T-helper 17 cell (primary cell): ENCODE measurements at regions not wholly inside any gene's neighbourhood (a gene's known extent, or its start where the extent isn't known, plus 50 kb on each side); places are given as distances from the start of the nearest gene placed in this dataset.

Experiments
- ATAC-seq: fragments of 150-1000 bp; cut with Tn5 transposase; 2 replicates; pipeline ENCODE4 v1.10.0; 2021; ENCODE audit warnings: mild to moderate bottlenecking, moderate library complexity
- DNase-seq, 3 donors: peaks; one replicate each; pipeline versions ENCODE4 v3.0.0 to v3.0.0-alpha.2; 2020 to 2021
- H3K9me3 ChIP-seq: one replicate; pipeline ENCODE4 v1.7.0; 2013; ENCODE audit warnings: low read length, mild to moderate bottlenecking; ENCODE audit not compliant: control insufficient read depth, poor library complexity, severe bottlenecking
- H3K27ac Mint-ChIP-seq: one replicate; pipeline ENCODE4 v1.8.0; 2022; ENCODE audit warnings: mild to moderate bottlenecking, moderate library complexity, mixed read lengths
- H3K27me3 Mint-ChIP-seq: one replicate; pipeline ENCODE4 v1.8.0; 2022; ENCODE audit warnings: mixed read lengths
- H3K36me3 Mint-ChIP-seq: one replicate; pipeline ENCODE4 v1.8.0; 2022; ENCODE audit warnings: low read depth, mixed read lengths
- H3K4me1 Mint-ChIP-seq: one replicate; pipeline ENCODE4 v1.8.0; 2022; ENCODE audit warnings: mild to moderate bottlenecking, mixed read lengths
- H3K4me3 Mint-ChIP-seq: one replicate; pipeline ENCODE4 v1.8.0; 2022; ENCODE audit warnings: mild to moderate bottlenecking, moderate library complexity, mixed read lengths

DNA sequence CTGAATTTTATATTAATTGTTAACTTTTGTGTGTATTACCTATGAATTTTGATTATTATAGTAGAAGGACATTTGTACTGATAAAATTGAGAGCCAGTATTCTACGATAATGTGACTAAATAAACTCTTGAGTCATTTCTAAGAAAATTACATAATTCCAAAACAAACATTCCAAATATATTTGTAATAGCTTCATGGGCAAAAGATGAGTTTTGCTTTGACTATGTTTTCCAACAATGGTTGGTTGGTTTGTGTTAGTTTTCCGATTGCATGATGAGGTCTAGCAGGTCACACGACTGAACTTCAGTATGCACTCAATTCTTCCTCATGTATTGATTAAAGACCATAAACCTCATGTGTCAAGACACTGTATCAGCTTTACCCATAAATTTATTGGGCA is 71.7 kb upstream of the WDR75 start:
- no peaks in the 10 kb centered on the region for H3K36me3 Mint-ChIP-seq
- DNase-seq, result no peak
- no peak overlapping the region for H3K4me3 Mint-ChIP-seq
- no peak overlapping the region for H3K27ac Mint-ChIP-seq
- peaks cover 5% of the 10 kb centered on the region for H3K4me1 Mint-ChIP-seq
- no peak for ATAC-seq
- H3K27me3 Mint-ChIP-seq, result no peaks in the 10 kb centered on the region
- no peaks in the 10 kb centered on the region for H3K9me3 ChIP-seq

DNA sequence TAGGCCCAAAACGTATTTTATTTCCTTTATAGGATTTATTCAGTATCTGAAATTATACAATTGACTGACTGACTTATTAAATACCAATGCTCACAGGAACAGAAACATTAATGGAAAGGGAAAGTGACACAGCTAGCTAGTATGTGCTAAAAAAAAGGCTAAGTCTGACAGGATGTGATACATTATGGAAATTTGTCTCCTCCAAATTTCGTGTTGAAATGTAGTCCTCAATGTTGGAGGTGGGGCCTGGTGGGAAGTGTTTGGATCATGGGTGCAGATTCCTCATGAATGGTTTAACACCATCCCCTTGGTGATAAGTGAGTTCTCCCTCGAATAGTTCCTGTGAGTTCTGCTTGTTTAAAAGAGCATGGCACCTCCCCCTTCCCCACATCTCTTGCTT is 70.6 kb upstream of the WDR75 start:
- H3K27ac Mint-ChIP-seq, result no peak overlapping the region
- no peak overlapping the region for H3K4me3 Mint-ChIP-seq
- H3K9me3 ChIP-seq, result no peaks in the 10 kb centered on the region
- DNase-seq (no peak), ATAC-seq (no peak)
- H3K36me3 Mint-ChIP-seq, result no peaks in the 10 kb centered on the region
- H3K4me1 Mint-ChIP-seq, result peaks cover 5% of the 10 kb centered on the region
- no peaks in the 10 kb centered on the region for H3K27me3 Mint-ChIP-seq

GRCh38 chr2:189372688-189373257 is 68.5 kb upstream of the WDR75 start:
- Mint-ChIP-seq H3K27me3 (no peaks in the 10 kb centered on the region), H3K4me1 (peaks cover 5% of the 10 kb centered on the region), H3K4me3 (no peak overlapping the region), H3K36me3 (no peaks in the 10 kb centered on the region), H3K27ac (no peak overlapping the region)
- no peaks in the 10 kb centered on the region for H3K9me3 ChIP-seq
- ATAC-seq, result no peak
- DNase-seq, result no peak

GRCh38 chr2:189374481-189374880 is 66.8 kb upstream of the WDR75 start:
- Mint-ChIP-seq H3K36me3 (no peaks in the 10 kb centered on the region), H3K27me3 (no peaks in the 10 kb centered on the region), H3K4me1 (peaks cover 5% of the 10 kb centered on the region), H3K4me3 (no peak overlapping the region), H3K27ac (no peak overlapping the region)
- H3K9me3 ChIP-seq, result no peaks in the 10 kb centered on the region
- ATAC-seq, result no peak
- no peak for DNase-seq

DNA sequence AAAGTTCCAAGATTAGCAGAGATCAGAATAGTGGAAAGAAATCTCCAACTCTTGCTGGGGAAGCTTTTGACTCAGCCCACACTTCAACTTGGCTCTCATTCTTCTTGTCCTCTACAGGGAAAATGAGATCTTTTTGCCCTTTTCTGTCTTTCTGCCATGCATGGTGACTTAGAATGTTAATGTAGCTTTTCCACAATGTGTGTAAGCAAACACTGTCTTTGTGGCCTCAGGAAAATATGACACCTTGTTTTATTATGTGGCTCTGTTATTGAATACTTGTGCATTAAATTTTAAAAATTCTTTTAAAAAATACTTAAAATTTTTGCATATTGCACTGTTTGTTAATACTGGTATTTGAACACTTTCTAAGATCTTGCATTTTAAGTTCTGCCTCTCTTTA is 65.4 kb upstream of the WDR75 start:
- Mint-ChIP-seq H3K36me3 (no peaks in the 10 kb centered on the region), H3K4me3 (no peak overlapping the region), H3K27ac (no peak overlapping the region), H3K4me1 (peaks cover 6% of the 10 kb centered on the region), H3K27me3 (no peaks in the 10 kb centered on the region)
- H3K9me3 ChIP-seq, result no peaks in the 10 kb centered on the region
- ATAC-seq (no peak), DNase-seq (no peak)

- Mint-ChIP-seq H3K36me3 (no peaks in the 10 kb centered on the region), H3K4me1 (peaks cover 2% of the 10 kb centered on the region), H3K27ac (no peak overlapping the region), H3K4me3 (no peak overlapping the region), H3K27me3 (no peaks in the 10 kb centered on the region)
- no peak for DNase-seq
- no peak for ATAC-seq
- H3K9me3 ChIP-seq, result no peaks in the 10 kb centered on the region
These were observed 62.0 kb upstream of the WDR75 start for GRCh38 chr2:189379287-189379630.

DNA sequence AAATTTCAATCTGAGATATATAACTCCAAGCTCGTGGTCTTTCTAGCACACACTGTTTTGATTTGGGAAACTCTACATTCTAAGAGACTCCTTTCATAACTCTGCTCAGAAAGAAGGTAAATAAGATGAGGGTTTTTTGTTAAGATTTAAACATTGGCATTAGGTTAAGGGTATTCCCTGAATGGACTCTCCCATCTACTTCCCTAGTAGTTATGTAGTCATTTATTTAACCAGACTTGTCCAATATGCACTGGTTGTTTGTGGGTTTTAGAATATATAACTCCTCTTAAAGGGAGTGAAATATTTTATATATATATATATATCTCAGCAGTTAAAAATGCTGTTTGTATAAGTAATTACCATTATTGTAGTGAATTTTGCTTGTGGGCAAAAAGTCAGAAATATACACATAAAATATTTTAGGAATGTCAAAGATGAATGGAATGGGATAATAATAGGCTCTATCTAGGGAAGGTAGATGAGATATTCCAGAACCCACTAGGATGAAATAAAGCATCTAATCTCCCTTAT is 61.5 kb upstream of the WDR75 start:
- peaks cover 2% of the 10 kb centered on the region for H3K4me1 Mint-ChIP-seq
- H3K27me3 Mint-ChIP-seq, result no peaks in the 10 kb centered on the region
- ATAC-seq (no peak), DNase-seq (no peak)
- H3K9me3 ChIP-seq, result no peaks in the 10 kb centered on the region
- no peaks in the 10 kb centered on the region for H3K36me3 Mint-ChIP-seq
- H3K4me3 Mint-ChIP-seq, result no peak overlapping the region
- H3K27ac Mint-ChIP-seq, result no peak overlapping the region

GRCh38 chr2:189382668-189383067 is 58.6 kb upstream of the WDR75 start:
- H3K4me1 Mint-ChIP-seq, result peaks cover 2% of the 10 kb centered on the region
- no peak overlapping the region for H3K27ac Mint-ChIP-seq
- ATAC-seq, result no peak
- no peaks in the 10 kb centered on the region for H3K9me3 ChIP-seq
- no peak overlapping the region for H3K4me3 Mint-ChIP-seq
- no peaks in the 10 kb centered on the region for H3K36me3 Mint-ChIP-seq
- no peaks in the 10 kb centered on the region for H3K27me3 Mint-ChIP-seq
- no peak for DNase-seq

DNA sequence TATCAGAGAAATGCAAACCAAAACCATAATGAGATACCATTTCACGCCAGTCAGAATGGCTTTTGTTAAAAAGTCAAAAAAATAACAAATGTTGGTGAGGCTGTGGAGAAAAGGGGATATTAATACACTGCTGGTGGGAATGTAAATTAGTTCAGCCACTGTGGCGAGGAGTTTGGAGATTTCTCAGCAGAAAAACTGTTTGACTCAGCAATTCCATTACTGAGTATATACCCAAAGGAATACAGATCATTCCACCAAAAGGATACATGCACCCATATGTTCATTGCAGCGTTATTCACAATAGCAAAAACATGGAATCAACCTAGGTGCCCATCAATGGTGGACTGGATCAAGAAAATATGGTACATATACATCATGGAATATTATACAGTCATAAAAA is 54.5 kb upstream of the WDR75 start:
- H3K4me1 Mint-ChIP-seq, result no peaks in the 10 kb centered on the region
- ATAC-seq, result no peak
- no peaks in the 10 kb centered on the region for H3K9me3 ChIP-seq
- no peaks in the 10 kb centered on the region for H3K27me3 Mint-ChIP-seq
- DNase-seq, result no peak
- H3K4me3 Mint-ChIP-seq, result no peak overlapping the region
- H3K36me3 Mint-ChIP-seq, result no peaks in the 10 kb centered on the region
- no peak overlapping the region for H3K27ac Mint-ChIP-seq

DNA sequence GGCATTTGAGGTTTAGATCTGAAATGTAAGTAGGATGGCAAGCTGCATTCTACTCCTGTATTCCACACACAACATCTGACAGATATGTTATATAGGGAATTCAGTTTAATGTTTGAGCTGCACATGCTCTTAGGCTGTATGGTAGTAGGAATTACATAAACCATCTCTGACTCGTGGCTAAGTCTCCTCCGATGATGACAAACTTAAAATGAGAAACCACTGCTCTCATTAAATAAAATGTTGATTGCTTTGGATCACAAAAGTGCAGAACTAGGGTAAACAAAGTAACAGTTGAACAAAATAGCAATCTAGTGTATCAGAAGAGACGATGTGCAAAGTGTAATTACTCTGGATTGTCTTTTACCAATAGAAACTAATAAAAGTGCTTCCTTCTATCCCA is 50.1 kb upstream of the WDR75 start:
- Mint-ChIP-seq H3K27me3 (no peaks in the 10 kb centered on the region), H3K4me3 (no peak overlapping the region), H3K36me3 (no peaks in the 10 kb centered on the region), H3K4me1 (no peaks in the 10 kb centered on the region), H3K27ac (no peak overlapping the region)
- H3K9me3 ChIP-seq, result no peaks in the 10 kb centered on the region
- DNase-seq, result no peak
- no peak for ATAC-seq
